DND-41 (cell line): ENCODE measurements at regions not wholly inside any gene's neighbourhood (a gene's known extent, or its start where the extent isn't known, plus 50 kb on each side); places are given as distances from the start of the nearest gene placed in this dataset.

Experiments
- ATAC-seq: fragments of 200-7000 bp; cut with Tn5 transposase; 3 replicates; pipeline ENCODE4 v1.9.1; 2021; ENCODE audit warnings: low read depth; ENCODE audit not compliant: insufficient read depth
- DNase-seq: peaks from one replicate; pipeline ENCODE4 v3.0.0-alpha.2; 2020
- H2AFZ ChIP-seq: 2 replicates; pipeline ENCODE4 v1.6.0; 2012; ENCODE audit warnings: low read depth, low read length
- H3K27ac ChIP-seq: 2 replicates; pipeline ENCODE4 v1.5.1; 2012; ENCODE audit warnings: low read length, inconsistent platforms
- H3K27me3 ChIP-seq: fragments of 200-600 bp; sonication (generic); 2 replicates; pipeline ENCODE4 v1.6.0; 2012; ENCODE audit warnings: low read length, mild to moderate bottlenecking, inconsistent platforms; ENCODE audit not compliant: insufficient read depth, poor library complexity
- H3K36me3 ChIP-seq: 2 replicates; pipeline ENCODE4 v1.5.1; 2012; ENCODE audit warnings: low read length, inconsistent platforms; ENCODE audit not compliant: insufficient read depth
- H3K4me1 ChIP-seq: 2 replicates; pipeline ENCODE4 v1.5.1; 2012; ENCODE audit warnings: mild to moderate bottlenecking, low read length; ENCODE audit not compliant: insufficient read depth
- H3K4me2 ChIP-seq: 2 replicates; pipeline ENCODE4 v1.6.0; 2012; ENCODE audit warnings: mild to moderate bottlenecking, moderate library complexity, low read length, inconsistent platforms; ENCODE audit not compliant: insufficient read depth
- H3K4me3 ChIP-seq, 2 experiments: fragments of 200-600 bp in 1 of 2; shearing (Covaris generic) in 1 of 2; 2 replicates each; pipeline ENCODE4 v1.5.1; 2012 to 2016; ENCODE audit warnings: inconsistent platforms in 2 of 2, low read length in 2 of 2, mild to moderate bottlenecking in 2 of 2, low read depth in 1 of 2, moderate library complexity in 1 of 2
- H3K79me2 ChIP-seq: 2 replicates; pipeline ENCODE4 v1.6.0; 2012; ENCODE audit warnings: low read length, inconsistent platforms; ENCODE audit not compliant: insufficient read depth
- H3K9ac ChIP-seq: 2 replicates; pipeline ENCODE4 v1.6.0; 2012; ENCODE audit warnings: low read depth, mild to moderate bottlenecking, inconsistent platforms, low read length, moderate library complexity
- H3K9me3 ChIP-seq: 2 replicates; pipeline ENCODE4 v1.5.1; 2012; ENCODE audit warnings: low read length, moderate library complexity, mild to moderate bottlenecking, inconsistent platforms; ENCODE audit not compliant: insufficient read depth, severe bottlenecking
- H4K20me1 ChIP-seq: 2 replicates; pipeline ENCODE4 v1.6.0; 2012; ENCODE audit warnings: low read length; ENCODE audit not compliant: insufficient read depth
- CTCF ChIP-seq: IDR thresholded peaks from 2 replicates; pipeline ENCODE4 v1.5.1; 2012; ENCODE audit warnings: borderline replicate concordance, low read length, moderate library complexity, mild to moderate bottlenecking; ENCODE audit not compliant: poor library complexity, severe bottlenecking; ENCODE audit errors: extremely low read depth
- EZH2 ChIP-seq: IDR thresholded peaks from 3 replicates; pipeline ENCODE4 v1.6.1; 2012; ENCODE audit warnings: borderline replicate concordance, low read depth, mild to moderate bottlenecking, moderate library complexity, low read length, inconsistent platforms; ENCODE audit not compliant: severe bottlenecking

- DNase-seq (peak; percentile 62), ATAC-seq (peak; percentile 84)
- TF ChIP-seq CTCF (no peak), EZH2 (no peak)
- Histone ChIP-seq H3K36me3 (no peaks in the 10 kb centered on the region), H3K4me1 (peaks cover 14% of the 10 kb centered on the region), H2AFZ (no peak overlapping the region), H3K27ac (peak overlapping the region; percentile 35), H4K20me1 (no peaks in the 10 kb centered on the region), H3K4me3 (no peak overlapping the region), H3K27me3 (no peaks in the 10 kb centered on the region), H3K9me3 (peaks cover 9% of the 10 kb centered on the region), H3K4me2 (no peak overlapping the region), H3K9ac (no peak overlapping the region), H3K79me2 (no peaks in the 10 kb centered on the region)
These were observed 116.9 kb upstream of the CHST15 start for GRCh38 chr10:124210263-124210662.

- Histone ChIP-seq H3K4me2 (no peak overlapping the region), H3K9me3 (peaks cover 9% of the 10 kb centered on the region), H3K27me3 (no peaks in the 10 kb centered on the region), H3K4me3 (no peak overlapping the region), H4K20me1 (no peaks in the 10 kb centered on the region), H2AFZ (no peak overlapping the region), H3K79me2 (no peaks in the 10 kb centered on the region), H3K9ac (no peak overlapping the region), H3K36me3 (no peaks in the 10 kb centered on the region), H3K4me1 (peaks cover 14% of the 10 kb centered on the region), H3K27ac (no peak overlapping the region)
- no peak for DNase-seq
- no peak for TF ChIP-seq EZH2
- TF ChIP-seq CTCF = no peak
- no peak for ATAC-seq
These were observed 114.0 kb upstream of the CHST15 start for GRCh38 chr10:124207391-124207790.

GRCh38 chr10:124206616-124207015, 113.2 kb upstream of the CHST15 start:
- no peak overlapping the region for H3K27ac ChIP-seq
- H3K4me1 ChIP-seq = peaks cover 14% of the 10 kb centered on the region
- no peak for DNase-seq
- H3K27me3 ChIP-seq = no peaks in the 10 kb centered on the region
- no peaks in the 10 kb centered on the region for H3K36me3 ChIP-seq
- TF ChIP-seq CTCF (no peak), EZH2 (no peak)
- no peak overlapping the region for H3K4me3 ChIP-seq
- H3K79me2 ChIP-seq = no peaks in the 10 kb centered on the region
- no peak overlapping the region for H3K9ac ChIP-seq
- H3K9me3 ChIP-seq = peaks cover 9% of the 10 kb centered on the region
- no peak overlapping the region for H3K4me2 ChIP-seq
- ATAC-seq = no peak
- H4K20me1 ChIP-seq = no peaks in the 10 kb centered on the region
- no peak overlapping the region for H2AFZ ChIP-seq

GRCh38 chr10:124205432-124205831, 112.0 kb upstream of the CHST15 start:
- H3K9ac ChIP-seq = no peak overlapping the region
- no peaks in the 10 kb centered on the region for H3K36me3 ChIP-seq
- ATAC-seq (no peak), DNase-seq (no peak)
- H2AFZ ChIP-seq = no peak overlapping the region
- peaks cover 6% of the 10 kb centered on the region for H3K4me1 ChIP-seq
- no peaks in the 10 kb centered on the region for H3K9me3 ChIP-seq
- no peaks in the 10 kb centered on the region for H4K20me1 ChIP-seq
- no peak overlapping the region for H3K4me2 ChIP-seq
- no peaks in the 10 kb centered on the region for H3K79me2 ChIP-seq
- no peak overlapping the region for H3K27ac ChIP-seq
- H3K4me3 ChIP-seq = no peak overlapping the region
- no peaks in the 10 kb centered on the region for H3K27me3 ChIP-seq
- TF ChIP-seq CTCF (no peak), EZH2 (no peak)
